ENCODE measurements at regions not wholly inside any gene's neighbourhood (a gene's known extent, or its start where the extent isn't known, plus 50 kb on each side); places are given as distances from the start of the nearest gene placed in this dataset.

DNA sequence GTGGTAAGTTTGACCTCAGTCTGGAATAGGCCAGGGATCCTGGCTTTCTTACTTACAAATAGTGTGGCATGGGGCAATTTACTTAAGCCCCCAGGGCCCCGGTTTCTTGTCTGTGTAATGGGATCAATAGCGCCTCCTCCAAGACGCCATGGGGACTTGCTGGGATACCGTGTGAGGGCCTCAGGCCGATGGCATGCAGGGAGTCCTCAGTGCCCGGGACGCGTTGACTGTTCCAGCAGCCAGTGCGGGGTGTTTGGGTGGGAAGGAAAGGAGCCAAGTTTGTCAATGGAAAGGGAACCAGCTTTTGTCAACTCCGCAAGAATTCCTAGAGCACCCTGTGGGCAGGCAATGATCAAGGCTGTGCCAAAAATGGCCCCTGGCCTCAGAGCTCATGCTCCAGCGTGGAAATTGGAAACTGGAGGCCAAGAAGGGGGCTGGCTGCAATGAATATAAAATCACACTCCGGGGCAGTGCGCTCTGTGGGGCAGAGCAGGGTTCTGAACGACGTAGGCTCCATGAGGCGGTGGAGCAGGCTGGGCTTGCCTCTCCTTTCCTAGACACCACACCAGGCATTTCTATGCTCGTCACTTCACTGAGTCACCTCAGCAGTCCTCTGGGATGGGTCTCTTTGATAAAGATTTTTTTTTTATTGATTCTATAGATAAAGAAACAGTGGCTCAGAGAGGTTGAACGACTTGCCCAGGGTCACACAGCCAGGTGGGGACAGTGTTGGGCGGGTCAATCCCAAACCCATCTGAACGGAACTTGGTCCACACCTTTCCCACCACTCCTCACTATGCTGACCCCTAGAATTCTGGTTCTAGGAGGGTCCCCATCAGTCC, 56.7 kb upstream of the ASAP2 start:
- Histone ChIP-seq H3K4me3 (no peak overlapping the region), H3K9me3 (no peaks in the 10 kb centered on the region), H3K27me3 (no peaks in the 10 kb centered on the region), H3K4me1 (no peaks in the 10 kb centered on the region), H3K27ac (no peak overlapping the region), H3K36me3 (no peaks in the 10 kb centered on the region)
- TF ChIP-seq, protein P1, sequence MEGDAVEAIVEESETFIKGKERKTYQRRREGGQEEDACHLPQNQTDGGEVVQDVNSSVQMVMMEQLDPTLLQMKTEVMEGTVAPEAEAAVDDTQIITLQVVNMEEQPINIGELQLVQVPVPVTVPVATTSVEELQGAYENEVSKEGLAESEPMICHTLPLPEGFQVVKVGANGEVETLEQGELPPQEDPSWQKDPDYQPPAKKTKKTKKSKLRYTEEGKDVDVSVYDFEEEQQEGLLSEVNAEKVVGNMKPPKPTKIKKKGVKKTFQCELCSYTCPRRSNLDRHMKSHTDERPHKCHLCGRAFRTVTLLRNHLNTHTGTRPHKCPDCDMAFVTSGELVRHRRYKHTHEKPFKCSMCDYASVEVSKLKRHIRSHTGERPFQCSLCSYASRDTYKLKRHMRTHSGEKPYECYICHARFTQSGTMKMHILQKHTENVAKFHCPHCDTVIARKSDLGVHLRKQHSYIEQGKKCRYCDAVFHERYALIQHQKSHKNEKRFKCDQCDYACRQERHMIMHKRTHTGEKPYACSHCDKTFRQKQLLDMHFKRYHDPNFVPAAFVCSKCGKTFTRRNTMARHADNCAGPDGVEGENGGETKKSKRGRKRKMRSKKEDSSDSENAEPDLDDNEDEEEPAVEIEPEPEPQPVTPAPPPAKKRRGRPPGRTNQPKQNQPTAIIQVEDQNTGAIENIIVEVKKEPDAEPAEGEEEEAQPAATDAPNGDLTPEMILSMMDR (IDR thresholded peaks at IDR 0.05): no peak
- TF ChIP-seq POLR2A (IDR thresholded peaks at IDR 0.05): no peak
- no peak for DNase-seq

GRCh38 chr2:9149388-9149660, 57.3 kb upstream of the ASAP2 start:
- Histone ChIP-seq H3K4me3 (no peak overlapping the region), H3K36me3 (no peaks in the 10 kb centered on the region), H3K27me3 (no peaks in the 10 kb centered on the region), H3K27ac (no peak overlapping the region), H3K4me1 (no peaks in the 10 kb centered on the region), H3K9me3 (no peaks in the 10 kb centered on the region)
- DNase-seq: no peak
- TF ChIP-seq, protein P1 (IDR thresholded peaks at IDR 0.05): no peak
- no peak for TF ChIP-seq POLR2A (IDR thresholded peaks at IDR 0.05)

- Histone ChIP-seq H3K9me3 (no peaks in the 10 kb centered on the region), H3K4me3 (no peak overlapping the region), H3K4me1 (peaks cover 0 to 16% (median 0%) of the 10 kb centered on the region in 4 donors), H3K36me3 (no peaks in the 10 kb centered on the region), H3K27me3 (no peaks in the 10 kb centered on the region), H3K27ac (no peak overlapping the region)
- TF ChIP-seq POLR2A (IDR thresholded peaks at IDR 0.05): no peak
- TF ChIP-seq, protein P1 (IDR thresholded peaks at IDR 0.05): no peak
- DNase-seq: no peak
These were observed 60.0 kb upstream of the ASAP2 start for GRCh38 chr2:9146646-9147045.

DNA sequence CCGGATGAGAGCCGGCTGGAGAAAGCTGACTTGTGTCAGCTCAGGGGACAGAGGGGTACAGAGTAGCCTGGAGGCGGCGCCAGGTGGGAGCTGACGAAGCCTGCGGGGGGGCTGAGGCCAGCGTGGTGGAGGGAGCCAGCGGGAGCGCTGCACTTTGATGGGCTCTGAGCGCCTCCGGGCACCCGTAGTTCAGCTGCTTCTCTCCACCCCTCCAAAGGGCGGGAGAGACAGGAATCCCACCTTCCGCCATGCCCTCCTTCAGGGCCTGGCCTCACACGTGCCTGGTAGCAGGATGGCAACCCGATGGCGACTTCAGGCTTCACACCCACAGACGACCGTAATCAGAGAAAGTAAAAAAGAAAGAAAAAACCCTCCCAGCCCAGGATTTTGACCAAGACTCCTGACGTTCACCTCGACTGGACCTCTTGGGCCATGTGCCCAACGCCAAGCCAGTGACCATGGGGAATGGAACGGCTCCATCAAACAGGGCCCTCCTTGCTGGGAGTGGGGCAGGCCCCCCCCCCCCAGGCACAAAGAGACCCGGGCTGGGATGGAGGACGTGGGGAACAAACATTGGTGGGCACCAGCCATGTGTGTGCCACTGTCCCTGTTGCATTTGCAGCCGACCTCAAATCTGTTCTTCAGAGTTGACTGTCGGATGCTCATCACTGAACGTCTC, 60.7 kb upstream of the ASAP2 start:
- H3K9me3 ChIP-seq: no peaks in the 10 kb centered on the region
- H3K4me3 ChIP-seq: no peak overlapping the region
- no peak for TF ChIP-seq POLR2A (IDR thresholded peaks at IDR 0.05)
- TF ChIP-seq, protein P1 (IDR thresholded peaks at IDR 0.05): no peak
- no peaks in the 10 kb centered on the region for H3K27me3 ChIP-seq
- H3K36me3 ChIP-seq: no peaks in the 10 kb centered on the region
- H3K27ac ChIP-seq: no peak overlapping the region
- no peak for DNase-seq
- peaks cover 0 to 16% (median 0%) of the 10 kb centered on the region in 4 donors for H3K4me1 ChIP-seq

DNA sequence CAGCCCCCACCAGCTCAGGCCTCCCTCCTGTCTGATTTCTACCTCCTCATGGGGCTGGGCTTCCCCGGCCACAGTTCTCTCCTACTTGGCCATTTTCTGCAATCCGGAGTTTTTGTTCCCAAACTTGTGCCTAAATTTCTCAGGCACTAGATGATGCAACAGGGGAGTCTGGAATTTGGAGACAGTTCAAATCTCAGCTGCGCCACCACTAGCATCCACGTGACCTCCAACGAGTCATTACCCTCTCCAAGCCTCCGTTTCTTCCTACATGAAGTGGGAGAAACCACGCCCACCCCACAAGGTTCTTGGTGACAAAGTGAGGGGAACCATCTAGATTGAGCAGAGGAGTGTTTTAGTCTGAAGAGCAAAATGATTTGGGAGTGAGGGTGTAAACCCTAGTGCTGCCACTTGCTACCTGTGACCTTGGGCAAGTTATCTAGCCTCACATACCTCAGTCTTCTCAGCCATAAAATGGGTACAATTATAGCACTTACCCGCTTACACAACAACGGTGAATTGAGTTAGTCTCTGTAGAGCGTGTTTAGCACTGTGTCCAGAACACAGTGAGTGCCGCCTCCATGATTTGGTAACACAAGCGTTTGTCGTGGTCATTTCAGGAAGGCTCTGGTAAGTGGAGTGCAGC, 61.4 kb upstream of the ASAP2 start:
- Histone ChIP-seq H3K4me1 (peaks cover 0 to 16% (median 0%) of the 10 kb centered on the region in 4 donors), H3K36me3 (no peaks in the 10 kb centered on the region), H3K9me3 (no peaks in the 10 kb centered on the region), H3K27ac (no peak overlapping the region), H3K4me3 (no peak overlapping the region), H3K27me3 (no peaks in the 10 kb centered on the region)
- TF ChIP-seq POLR2A (IDR thresholded peaks at IDR 0.05): no peak
- TF ChIP-seq, protein P1 (IDR thresholded peaks at IDR 0.05): no peak
- no peak for DNase-seq

All from Peyer's patch (tissue), 4 donors.